ENCODE measurements at regions not wholly inside any gene's neighbourhood (a gene's known extent, or its start where the extent isn't known, plus 50 kb on each side); places are given as distances from the start of the nearest gene placed in this dataset.

- TF ChIP-seq CREB5 (CRISPR knock-in tag; IDR thresholded peaks at IDR 0.05; ENCODE audit: low read depth): no peak
Measured at GRCh38 chr13:73174521-73175010, 115.8 kb downstream of the KLF5 start (continued).

DNA sequence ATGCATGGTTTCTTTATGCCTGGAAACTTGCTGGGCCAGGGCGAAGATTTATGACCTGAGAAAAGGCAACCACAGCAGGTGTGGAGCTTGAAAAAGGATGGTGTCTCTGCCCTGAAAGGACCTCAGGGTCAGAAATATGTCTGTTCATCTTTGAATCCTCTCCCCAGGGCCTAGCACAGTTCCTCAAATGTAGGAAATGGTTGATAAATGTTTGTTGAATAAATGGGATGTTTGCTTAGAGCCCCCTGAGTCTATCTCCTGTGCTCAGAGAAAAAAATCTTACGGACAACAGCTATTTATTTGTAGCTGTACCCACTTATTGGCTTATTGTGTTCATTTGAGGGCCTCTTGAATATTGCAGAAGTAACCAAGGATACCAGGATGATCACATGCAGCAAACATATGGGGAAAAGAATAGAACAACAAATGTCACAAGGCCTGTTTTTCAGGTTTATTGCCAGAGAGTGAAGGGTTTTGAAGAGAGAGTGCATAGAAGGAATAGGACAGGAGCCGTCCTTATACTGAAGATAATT, 114.5 kb downstream of the KLF5 start:
- ATAC-seq: no peak
- TF ChIP-seq ESRRG (CRISPR knock-in tag; IDR thresholded peaks at IDR 0.05) (no peak), PATZ1 (CRISPR knock-in tag; IDR thresholded peaks at IDR 0.05; ENCODE audit: borderline replicate concordance) (no peak), POU6F1 (CRISPR knock-in tag; IDR thresholded peaks at IDR 0.05; ENCODE audit: borderline replicate concordance, low read depth) (no peak), ZFP3 (CRISPR knock-in tag; IDR thresholded peaks at IDR 0.05) (no peak), ZNF8 (CRISPR knock-in tag; IDR thresholded peaks at IDR 0.05) (no peak), ARNTL (CRISPR knock-in tag; IDR thresholded peaks at IDR 0.05; ENCODE audit: borderline replicate concordance, low read depth) (no peak), PPARA (CRISPR knock-in tag; IDR thresholded peaks at IDR 0.05; ENCODE audit: borderline replicate concordance) (no peak), ZNF70 (CRISPR knock-in tag; IDR thresholded peaks at IDR 0.05) (no peak), ZC3H10 (CRISPR knock-in tag; IDR thresholded peaks at IDR 0.05) (no peak), RARB (CRISPR knock-in tag; IDR thresholded peaks at IDR 0.05) (no peak), CSDC2 (CRISPR knock-in tag; IDR thresholded peaks at IDR 0.05) (no peak), TOX (CRISPR knock-in tag; IDR thresholded peaks at IDR 0.05; ENCODE audit: borderline replicate concordance) (no peak), CREB5 (CRISPR knock-in tag; IDR thresholded peaks at IDR 0.05; ENCODE audit: low read depth) (no peak), TSHZ2 (CRISPR knock-in tag; IDR thresholded peaks at IDR 0.05) (no peak), BACH2 (CRISPR knock-in tag; IDR thresholded peaks at IDR 0.05; ENCODE audit: borderline replicate concordance) (no peak), TCF4 (CRISPR knock-in tag; IDR thresholded peaks at IDR 0.05; ENCODE audit: borderline replicate concordance) (no peak)

- no peak for TF ChIP-seq ZNF565 (CRISPR knock-in tag; conservative IDR thresholded peaks at IDR 0.05; ENCODE audit: low read depth)
- TF ChIP-seq CSDC2 (CRISPR knock-in tag; IDR thresholded peaks at IDR 0.05): no peak
- TF ChIP-seq ESRRG (CRISPR knock-in tag; IDR thresholded peaks at IDR 0.05): no peak
- no peak for TF ChIP-seq PPARA (CRISPR knock-in tag; IDR thresholded peaks at IDR 0.05; ENCODE audit: borderline replicate concordance)
- no peak for TF ChIP-seq CREB5 (CRISPR knock-in tag; IDR thresholded peaks at IDR 0.05; ENCODE audit: low read depth)
- TF ChIP-seq ISL1 (CRISPR knock-in tag; IDR thresholded peaks at IDR 0.05): no peak
- no peak for TF ChIP-seq ZNF70 (CRISPR knock-in tag; IDR thresholded peaks at IDR 0.05)
- no peak for TF ChIP-seq POU6F1 (CRISPR knock-in tag; IDR thresholded peaks at IDR 0.05; ENCODE audit: borderline replicate concordance, low read depth)
- no peak for TF ChIP-seq GLIS3 (CRISPR knock-in tag; IDR thresholded peaks at IDR 0.05)
- no peak for TF ChIP-seq ZC3H10 (CRISPR knock-in tag; IDR thresholded peaks at IDR 0.05)
- no peak for TF ChIP-seq ZFP3 (CRISPR knock-in tag; IDR thresholded peaks at IDR 0.05)
- TF ChIP-seq BACH2 (CRISPR knock-in tag; IDR thresholded peaks at IDR 0.05; ENCODE audit: borderline replicate concordance): no peak
- TF ChIP-seq RARB (CRISPR knock-in tag; IDR thresholded peaks at IDR 0.05): no peak
- TF ChIP-seq ZNF8 (CRISPR knock-in tag; IDR thresholded peaks at IDR 0.05): no peak
- no peak for TF ChIP-seq TOX (CRISPR knock-in tag; IDR thresholded peaks at IDR 0.05; ENCODE audit: borderline replicate concordance)
- peak; percentile 83 for ATAC-seq
Measured at GRCh38 chr13:73171926-73172325, 113.1 kb downstream of the KLF5 start.
